H9 (cell line): ENCODE measurements at regions not wholly inside any gene's neighbourhood (a gene's known extent, or its start where the extent isn't known, plus 50 kb on each side); places are given as distances from the start of the nearest gene placed in this dataset.

ENCODE experiments used
- DNase-seq: peaks from one replicate; pipeline ENCODE4 v3.0.0-alpha.2; 2017
- H2AFZ ChIP-seq: one replicate; pipeline ENCODE4 v1.6.1; 2013; ENCODE audit warnings: mild to moderate bottlenecking, low read length, control low read depth, moderate library complexity
- H2AK5ac ChIP-seq: 2 replicates; pipeline ENCODE4 v1.6.1; 2013; ENCODE audit warnings: low read length, control low read depth, mixed read lengths; ENCODE audit not compliant: insufficient read length
- H2BK120ac ChIP-seq: one replicate; pipeline ENCODE4 v1.6.1; 2013; ENCODE audit warnings: low read depth, mild to moderate bottlenecking, low read length, control low read depth, inconsistent platforms; ENCODE audit not compliant: poor library complexity, severe bottlenecking
- H2BK12ac ChIP-seq: 2 replicates; pipeline ENCODE4 v1.6.1; 2013; ENCODE audit warnings: low read length, control low read depth, mixed read lengths, low read depth; ENCODE audit not compliant: insufficient read length
- H2BK15ac ChIP-seq: 2 replicates; pipeline ENCODE4 v1.6.1; 2013; ENCODE audit warnings: low read depth, low read length, control low read depth
- H2BK20ac ChIP-seq: one replicate; pipeline ENCODE4 v1.6.1; 2013; ENCODE audit warnings: low read depth, mild to moderate bottlenecking, low read length, control low read depth, inconsistent platforms; ENCODE audit not compliant: poor library complexity, severe bottlenecking
- H2BK5ac ChIP-seq: 2 replicates; pipeline ENCODE4 v1.6.1; 2013; ENCODE audit warnings: low read length, control low read depth, mixed read lengths; ENCODE audit not compliant: insufficient read length
- H3K14ac ChIP-seq: 2 replicates; pipeline ENCODE4 v1.6.1; 2013; ENCODE audit warnings: low read length, control low read depth; ENCODE audit not compliant: insufficient read depth
- H3K18ac ChIP-seq: 2 replicates; pipeline ENCODE4 v1.6.1; 2013; ENCODE audit warnings: low read depth, mild to moderate bottlenecking, mixed read lengths, low read length, control low read depth; ENCODE audit not compliant: insufficient read length
- H3K23ac ChIP-seq: 2 replicates; pipeline ENCODE4 v1.6.1; 2013; ENCODE audit warnings: low read length, control low read depth, mixed read lengths, low read depth; ENCODE audit not compliant: insufficient read length
- H3K23me2 ChIP-seq: 2 replicates; pipeline ENCODE4 v1.6.1; 2013; ENCODE audit warnings: low read depth, mild to moderate bottlenecking, mixed read lengths, low read length, control low read depth; ENCODE audit not compliant: insufficient read length, poor library complexity, severe bottlenecking
- H3K27ac ChIP-seq: 2 replicates; pipeline ENCODE4 v1.5.1; 2013; ENCODE audit warnings: low read length, control low read depth, mixed read lengths, low read depth; ENCODE audit not compliant: insufficient read length
- H3K27me3 ChIP-seq: 2 replicates; pipeline ENCODE4 v1.6.1; 2013; ENCODE audit warnings: low read length, control low read depth, inconsistent platforms; ENCODE audit not compliant: insufficient read depth
- H3K4ac ChIP-seq: 2 replicates; pipeline ENCODE4 v1.6.1; 2013; ENCODE audit warnings: low read depth, mild to moderate bottlenecking, control low read depth, inconsistent platforms, low read length, moderate library complexity
- H3K4me1 ChIP-seq: 2 replicates; pipeline ENCODE4 v1.6.1; 2013; ENCODE audit warnings: low read length, control low read depth, inconsistent platforms; ENCODE audit not compliant: insufficient read depth
- H3K4me2 ChIP-seq: 2 replicates; pipeline ENCODE4 v1.6.1; 2013; ENCODE audit warnings: low read length, control low read depth, mixed read lengths; ENCODE audit not compliant: insufficient read length, insufficient read depth
- H3K56ac ChIP-seq: 2 replicates; pipeline ENCODE4 v1.6.1; 2013; ENCODE audit warnings: low read depth, mild to moderate bottlenecking, mixed read lengths, low read length, control low read depth; ENCODE audit not compliant: insufficient read length
- H3K79me1 ChIP-seq: 2 replicates; pipeline ENCODE4 v1.6.1; 2013; ENCODE audit warnings: low read depth, mild to moderate bottlenecking, moderate library complexity, low read length, control low read depth, inconsistent platforms; ENCODE audit not compliant: insufficient read depth, poor library complexity, severe bottlenecking
- H3K79me2 ChIP-seq: 2 replicates; pipeline ENCODE4 v1.6.1; 2013; ENCODE audit warnings: low read length, control low read depth, inconsistent platforms; ENCODE audit not compliant: insufficient read depth
- H3K9ac ChIP-seq: 2 replicates; pipeline ENCODE4 v1.6.1; 2013; ENCODE audit warnings: low read length, control low read depth, mixed read lengths; ENCODE audit not compliant: insufficient read length; ENCODE audit errors: extremely low read depth
- H3K9me3 ChIP-seq: one replicate; pipeline ENCODE4 v1.6.1; 2013; ENCODE audit warnings: low read depth, low read length, inconsistent platforms; ENCODE audit not compliant: control insufficient read depth
- H3T11ph ChIP-seq: one replicate; pipeline ENCODE4 v1.6.1; 2013; ENCODE audit warnings: mild to moderate bottlenecking, low read length, control low read depth, inconsistent platforms
- H4K20me1 ChIP-seq: one replicate; pipeline ENCODE4 v1.6.1; 2013; ENCODE audit not compliant: control insufficient read depth, insufficient read length, insufficient read depth
- H4K5ac ChIP-seq: 2 replicates; pipeline ENCODE4 v1.6.1; 2013; ENCODE audit warnings: low read depth, mild to moderate bottlenecking, mixed read lengths, low read length, control low read depth; ENCODE audit not compliant: insufficient read length
- H4K8ac ChIP-seq: replicated peaks from 2 replicates; pipeline ENCODE4 v1.6.1; 2013; ENCODE audit warnings: low read length, control low read depth, mixed read lengths, low read depth; ENCODE audit not compliant: insufficient read length
- H4K91ac ChIP-seq: 2 replicates; pipeline ENCODE4 v1.6.1; 2013; ENCODE audit warnings: low read depth, mild to moderate bottlenecking, moderate library complexity, mixed read lengths, low read length, control low read depth; ENCODE audit not compliant: insufficient read length
- H3K27ac Mint-ChIP-seq, 3 experiments: 2 replicates in 2 of 3; 3 replicates in 1 of 3; pipeline ENCODE4 v1.8.0; 2020 to 2021; ENCODE audit warnings: mixed read lengths in 3 of 3, mild to moderate bottlenecking in 1 of 3, moderate library complexity in 1 of 3
- H3K27me3 Mint-ChIP-seq: 2 replicates; pipeline ENCODE4 v1.8.0; 2021; ENCODE audit warnings: low read depth, mild to moderate bottlenecking, moderate library complexity, mixed read lengths
- H3K36me3 Mint-ChIP-seq, 3 experiments: 2 replicates in 2 of 3; 3 replicates in 1 of 3; pipeline ENCODE4 v1.8.0; 2020 to 2021; ENCODE audit warnings: low read depth in 3 of 3, mixed read lengths in 3 of 3; ENCODE audit not compliant: insufficient read depth in 1 of 3
- H3K4me1 Mint-ChIP-seq, 2 experiments: 2 replicates each; pipeline ENCODE4 v1.8.0; 2020; ENCODE audit warnings: mixed read lengths in 2 of 2
- H3K4me3 Mint-ChIP-seq, 2 experiments: 2 replicates in 1 of 2; 3 replicates in 1 of 2; pipeline ENCODE4 v1.8.0; 2020 to 2021; ENCODE audit warnings: mild to moderate bottlenecking in 2 of 2, mixed read lengths in 2 of 2, moderate library complexity in 1 of 2
- H3K9me3 Mint-ChIP-seq, 2 experiments: 2 replicates in 1 of 2; 3 replicates in 1 of 2; pipeline ENCODE4 v1.8.0; 2020; ENCODE audit warnings: mild to moderate bottlenecking in 2 of 2, mixed read lengths in 2 of 2, moderate library complexity in 1 of 2
- WGBS: extraction: QIAGEN DNeasy Blood & Tissue Kit; methylation state at CpG from one replicate; pipeline ENCODE4 v1.1.7; 2013; ENCODE audit warnings: missing lambda C conversion rate, low lambda C conversion rate, mixed read lengths; ENCODE audit not compliant: insufficient read length; ENCODE audit errors: extremely low coverage; 5-methylcytosine and 5-hydroxymethylcytosine counted together
- TF ChIP-seq, protein P1 (sequence below): fragments of 200-600 bp; sonication (generic); conservative IDR thresholded peaks from 3 replicates; pipeline ENCODE4 v1.8.0; 2021; ENCODE audit warnings: antibody characterized with exemption, mild to moderate bottlenecking

GRCh38 chr4:162347156-162347841, 183.5 kb upstream of the FSTL5 start:
- Histone ChIP-seq H3K56ac (no peak overlapping the region), H4K5ac (no peak overlapping the region), H3K18ac (no peak overlapping the region), H3T11ph (no peak overlapping the region), H4K20me1 (no peaks in the 10 kb centered on the region), H3K27me3 (no peaks in the 10 kb centered on the region), H2AFZ (no peak overlapping the region), H2BK5ac (no peak overlapping the region), H2AK5ac (no peak overlapping the region), H3K9me3 (no peaks in the 10 kb centered on the region), H3K9ac (no peak overlapping the region), H3K14ac (no peak overlapping the region), H3K4me1 (no peaks in the 10 kb centered on the region), H2BK20ac (no peak overlapping the region), H3K79me2 (no peaks in the 10 kb centered on the region), H2BK15ac (no peak overlapping the region), H2BK12ac (no peak overlapping the region), H2BK120ac (no peak overlapping the region), H4K8ac (no peak overlapping the region), H3K23ac (no peak overlapping the region), H4K91ac (no peak overlapping the region), H3K4me2 (no peak overlapping the region), H3K23me2 (no peaks in the 10 kb centered on the region), H3K79me1 (no peaks in the 10 kb centered on the region), H3K4ac (no peak overlapping the region), H3K27ac (no peak overlapping the region)
- TF ChIP-seq, protein P1, sequence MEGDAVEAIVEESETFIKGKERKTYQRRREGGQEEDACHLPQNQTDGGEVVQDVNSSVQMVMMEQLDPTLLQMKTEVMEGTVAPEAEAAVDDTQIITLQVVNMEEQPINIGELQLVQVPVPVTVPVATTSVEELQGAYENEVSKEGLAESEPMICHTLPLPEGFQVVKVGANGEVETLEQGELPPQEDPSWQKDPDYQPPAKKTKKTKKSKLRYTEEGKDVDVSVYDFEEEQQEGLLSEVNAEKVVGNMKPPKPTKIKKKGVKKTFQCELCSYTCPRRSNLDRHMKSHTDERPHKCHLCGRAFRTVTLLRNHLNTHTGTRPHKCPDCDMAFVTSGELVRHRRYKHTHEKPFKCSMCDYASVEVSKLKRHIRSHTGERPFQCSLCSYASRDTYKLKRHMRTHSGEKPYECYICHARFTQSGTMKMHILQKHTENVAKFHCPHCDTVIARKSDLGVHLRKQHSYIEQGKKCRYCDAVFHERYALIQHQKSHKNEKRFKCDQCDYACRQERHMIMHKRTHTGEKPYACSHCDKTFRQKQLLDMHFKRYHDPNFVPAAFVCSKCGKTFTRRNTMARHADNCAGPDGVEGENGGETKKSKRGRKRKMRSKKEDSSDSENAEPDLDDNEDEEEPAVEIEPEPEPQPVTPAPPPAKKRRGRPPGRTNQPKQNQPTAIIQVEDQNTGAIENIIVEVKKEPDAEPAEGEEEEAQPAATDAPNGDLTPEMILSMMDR = no peak
- Mint-ChIP-seq H3K27me3 (no peaks in the 10 kb centered on the region), H3K36me3 (no peaks in the 10 kb centered on the region), H3K4me1 (no peaks in the 10 kb centered on the region), H3K9me3 (no peaks in the 10 kb centered on the region), H3K27ac (no peak overlapping the region), H3K4me3 (no peak overlapping the region)
- no peak for DNase-seq
- no CpG with 5 or more reads among the region's 2 CpGs for WGBS
